Trophoblast cell (in vitro differentiated cells and primary cell): ENCODE measurements at regions not wholly inside any gene's neighbourhood (a gene's known extent, or its start where the extent isn't known, plus 50 kb on each side); places are given as distances from the start of the nearest gene placed in this dataset.

Experiments
- DNase-seq, 2 donors: peaks; one replicate each; pipeline ENCODE4 v3.0.0-alpha.2; 2016
- H2AFZ ChIP-seq: 2 replicates; pipeline ENCODE4 v1.6.1; 2013; ENCODE audit warnings: low read length, moderate library complexity, mild to moderate bottlenecking; ENCODE audit not compliant: insufficient read depth, poor library complexity
- H2AK5ac ChIP-seq: 2 replicates; pipeline ENCODE4 v1.6.1; 2013; ENCODE audit warnings: mild to moderate bottlenecking, low read length
- H2BK120ac ChIP-seq: 2 replicates; pipeline ENCODE4 v1.6.1; 2013; ENCODE audit warnings: low read length, mild to moderate bottlenecking, moderate library complexity; ENCODE audit not compliant: insufficient read depth, poor library complexity
- H2BK12ac ChIP-seq: 2 replicates; pipeline ENCODE4 v1.6.1; 2013; ENCODE audit warnings: mild to moderate bottlenecking, low read length, moderate library complexity
- H2BK5ac ChIP-seq: 2 replicates; pipeline ENCODE4 v1.6.1; 2013; ENCODE audit warnings: low read length, low read depth, moderate library complexity, mild to moderate bottlenecking; ENCODE audit not compliant: poor library complexity
- H3K14ac ChIP-seq: 2 replicates; pipeline ENCODE4 v1.6.1; 2013; ENCODE audit warnings: mild to moderate bottlenecking, low read length
- H3K18ac ChIP-seq: 2 replicates; pipeline ENCODE4 v1.6.1; 2013; ENCODE audit warnings: mild to moderate bottlenecking, low read length
- H3K23ac ChIP-seq: 2 replicates; pipeline ENCODE4 v1.6.1; 2013; ENCODE audit warnings: low read length
- H3K27ac ChIP-seq: 2 replicates; pipeline ENCODE4 v1.5.1; 2013; ENCODE audit warnings: low read depth, mild to moderate bottlenecking, inconsistent platforms, low read length, moderate library complexity
- H3K27me3 ChIP-seq: 2 replicates; pipeline ENCODE4 v1.6.1; 2013; ENCODE audit warnings: inconsistent platforms, mild to moderate bottlenecking, low read length, moderate library complexity; ENCODE audit not compliant: insufficient read depth
- H3K36me3 ChIP-seq, 2 experiments: 1 replicate in 1 of 2; 2 replicates in 1 of 2; pipeline ENCODE4 v1.6.1; 2013; ENCODE audit warnings: low read length in 2 of 2, mild to moderate bottlenecking in 2 of 2, moderate library complexity in 1 of 2; ENCODE audit not compliant: insufficient read depth in 2 of 2, control insufficient read depth in 1 of 2
- H3K4ac ChIP-seq: 2 replicates; pipeline ENCODE4 v1.6.1; 2013; ENCODE audit warnings: low read depth, mild to moderate bottlenecking, low read length, moderate library complexity
- H3K4me1 ChIP-seq, 2 experiments: 1 replicate in 1 of 2; 2 replicates in 1 of 2; pipeline ENCODE4 v1.6.1; 2013; ENCODE audit warnings: low read length in 2 of 2, mild to moderate bottlenecking in 2 of 2, moderate library complexity in 1 of 2; ENCODE audit not compliant: insufficient read depth in 2 of 2, control insufficient read depth in 1 of 2
- H3K4me2 ChIP-seq: 2 replicates; pipeline ENCODE4 v1.6.1; 2013; ENCODE audit warnings: inconsistent platforms, mild to moderate bottlenecking, low read length, moderate library complexity
- H3K4me3 ChIP-seq: 2 replicates; pipeline ENCODE4 v1.5.1; 2013; ENCODE audit warnings: mild to moderate bottlenecking, low read depth, low read length, inconsistent platforms
- H3K79me1 ChIP-seq: one replicate; pipeline ENCODE4 v1.6.1; 2013; ENCODE audit warnings: low read length
- H3K79me2 ChIP-seq: 2 replicates; pipeline ENCODE4 v1.6.1; 2013; ENCODE audit warnings: low read length, mild to moderate bottlenecking; ENCODE audit not compliant: control insufficient read depth, insufficient read depth, poor library complexity
- H3K9ac ChIP-seq: 2 replicates; pipeline ENCODE4 v1.6.1; 2013; ENCODE audit warnings: mild to moderate bottlenecking, low read length
- H3K9me3 ChIP-seq: 2 replicates; pipeline ENCODE4 v1.6.1; 2013; ENCODE audit warnings: low read depth, mild to moderate bottlenecking, control low read depth, inconsistent platforms, low read length; ENCODE audit not compliant: insufficient read depth
- H4K12ac ChIP-seq: 2 replicates; pipeline ENCODE4 v1.6.1; 2013; ENCODE audit warnings: low read depth, mild to moderate bottlenecking, low read length, moderate library complexity
- H4K8ac ChIP-seq: 2 replicates; pipeline ENCODE4 v1.6.1; 2013; ENCODE audit warnings: low read depth, mild to moderate bottlenecking, low read length, moderate library complexity
- H4K91ac ChIP-seq: one replicate; pipeline ENCODE4 v1.6.1; 2013; ENCODE audit warnings: low read depth, mild to moderate bottlenecking, low read length, moderate library complexity
- WGBS: extraction: QIAGEN DNeasy Blood & Tissue Kit; methylation state at CpG from one replicate; pipeline ENCODE4 v1.1.7; 2013; ENCODE audit warnings: missing lambda C conversion rate; ENCODE audit not compliant: insufficient read length, insufficient coverage; ENCODE audit errors: extremely low coverage; 5-methylcytosine and 5-hydroxymethylcytosine counted together

- no peak overlapping the region for H3K14ac ChIP-seq
- no peak overlapping the region for H4K12ac ChIP-seq
- no peak overlapping the region for H2AFZ ChIP-seq
- DNase-seq = no peak
- H4K8ac ChIP-seq = no peak overlapping the region
- no peaks in the 10 kb centered on the region for H3K36me3 ChIP-seq
- no CpG with 5 or more reads among the region's 1 CpG for WGBS
- H3K23ac ChIP-seq = no peak overlapping the region
- H3K79me2 ChIP-seq = no peaks in the 10 kb centered on the region
- no peak overlapping the region for H2BK12ac ChIP-seq
- H3K27me3 ChIP-seq = no peaks in the 10 kb centered on the region
- no peak overlapping the region for H3K9ac ChIP-seq
- no peaks in the 10 kb centered on the region for H3K79me1 ChIP-seq
- no peak overlapping the region for H3K4me3 ChIP-seq
- H2BK120ac ChIP-seq = no peak overlapping the region
- H3K27ac ChIP-seq = no peak overlapping the region
- H3K4me1 ChIP-seq = peaks cover 0 to 2% of the 10 kb centered on the region in 2 experiments
- no peak overlapping the region for H4K91ac ChIP-seq
- H3K18ac ChIP-seq = no peak overlapping the region
- no peak overlapping the region for H2AK5ac ChIP-seq
- H3K9me3 ChIP-seq = no peaks in the 10 kb centered on the region
- no peak overlapping the region for H2BK5ac ChIP-seq
- H3K4ac ChIP-seq = no peak overlapping the region
- no peak overlapping the region for H3K4me2 ChIP-seq
These were observed 50.8 kb upstream of the CREB5 start for GRCh38 chr7:28361551-28361950.

- Histone ChIP-seq H2BK5ac (no peak overlapping the region), H3K27me3 (no peaks in the 10 kb centered on the region), H3K27ac (no peak overlapping the region), H3K79me1 (no peaks in the 10 kb centered on the region), H2AK5ac (no peak overlapping the region), H2BK120ac (no peak overlapping the region), H4K12ac (no peak overlapping the region), H3K18ac (no peak overlapping the region), H3K4me2 (no peak overlapping the region), H2AFZ (no peak overlapping the region), H3K4ac (no peak overlapping the region), H3K4me1 (peaks cover 0 to 2% of the 10 kb centered on the region in 2 experiments), H3K23ac (no peak overlapping the region), H3K9ac (no peak overlapping the region), H4K8ac (no peak overlapping the region), H3K4me3 (no peak overlapping the region), H3K9me3 (no peaks in the 10 kb centered on the region), H2BK12ac (no peak overlapping the region), H3K36me3 (no peaks in the 10 kb centered on the region), H3K79me2 (no peaks in the 10 kb centered on the region), H3K14ac (no peak overlapping the region), H4K91ac (no peak overlapping the region)
- WGBS = no CpG with 5 or more reads among the region's 1 CpG
- no peak for DNase-seq
These were observed 50.1 kb upstream of the CREB5 start for GRCh38 chr7:28362182-28362581.
